GM19023 (cell line): ENCODE measurements at regions not wholly inside any gene's neighbourhood (a gene's known extent, or its start where the extent isn't known, plus 50 kb on each side); places are given as distances from the start of the nearest gene placed in this dataset.

ENCODE experiments used
- ATAC-seq: cut with Tn5 transposase; IDR thresholded peaks from one replicate; pipeline ENCODE4 v1.9.1; 2021; ENCODE audit warnings: mild to moderate bottlenecking, moderate library complexity; ENCODE audit not compliant: unreplicated experiment

- no peak for ATAC-seq
These were observed 118.2 kb downstream of the HSD17B3 start for GRCh38 chr9:96183751-96184150.

- no peak for ATAC-seq
These were observed 123.8 kb downstream of the HSD17B3 start for GRCh38 chr9:96178153-96178552.

GRCh38 chr9:96177719-96178028 is 124.3 kb downstream of the HSD17B3 start:
- ATAC-seq = no peak

GRCh38 chr9:96177005-96177718 is 124.8 kb downstream of the HSD17B3 start:
- ATAC-seq = no peak

GRCh38 chr9:96175796-96176195 is 126.2 kb downstream of the HSD17B3 start:
- no peak for ATAC-seq

GRCh38 chr9:96175001-96175400 is 127.0 kb downstream of the HSD17B3 start:
- ATAC-seq = no peak

GRCh38 chr9:96174371-96174770 is 127.6 kb downstream of the HSD17B3 start:
- no peak for ATAC-seq

GRCh38 chr9:96173640-96174039 is 128.3 kb downstream of the HSD17B3 start:
- no peak for ATAC-seq

- no peak for ATAC-seq
These were observed 129.2 kb downstream of the HSD17B3 start for GRCh38 chr9:96172797-96173196.

- ATAC-seq = no peak
These were observed 130.2 kb downstream of the HSD17B3 start for GRCh38 chr9:96171728-96172127.

GRCh38 chr9:96169901-96170300 is 132.1 kb downstream of the HSD17B3 start:
- no peak for ATAC-seq

GRCh38 chr9:96169484-96169883 is 132.5 kb downstream of the HSD17B3 start:
- no peak for ATAC-seq

GRCh38 chr9:96168882-96169281 is 133.1 kb downstream of the HSD17B3 start:
- no peak for ATAC-seq

- ATAC-seq = no peak
These were observed 135.0 kb downstream of the HSD17B3 start for GRCh38 chr9:96167011-96167410.

GRCh38 chr9:96164268-96164683 is 137.7 kb downstream of the HSD17B3 start:
- no peak for ATAC-seq

GRCh38 chr9:96163712-96164111 is 138.3 kb downstream of the HSD17B3 start:
- ATAC-seq = no peak

GRCh38 chr9:96163161-96163560 is 138.8 kb downstream of the HSD17B3 start:
- no peak for ATAC-seq

GRCh38 chr9:96161819-96162218 is 140.2 kb downstream of the HSD17B3 start:
- ATAC-seq = no peak

- no peak for ATAC-seq
These were observed 141.1 kb downstream of the HSD17B3 start for GRCh38 chr9:96160866-96161265.

- no peak for ATAC-seq
These were observed 141.8 kb downstream of the HSD17B3 start for GRCh38 chr9:96160168-96160567.

- ATAC-seq = no peak
These were observed 142.4 kb downstream of the HSD17B3 start for GRCh38 chr9:96159596-96159995.

- ATAC-seq = no peak
These were observed 142.9 kb downstream of the HSD17B3 start for GRCh38 chr9:96158909-96159575.

GRCh38 chr9:96158147-96158546 is 143.8 kb downstream of the HSD17B3 start:
- ATAC-seq = no peak
